HepG2 (cell line): ENCODE measurements at regions not wholly inside any gene's neighbourhood (a gene's known extent, or its start where the extent isn't known, plus 50 kb on each side); places are given as distances from the start of the nearest gene placed in this dataset.

ENCODE experiments used
- ARHGAP35 ChIP-seq: sonication (generic); formaldehyde crosslinking; IDR thresholded peaks from 2 replicates; pipeline ENCODE4 v1.9.0; 2022; ENCODE audit warnings: mild to moderate bottlenecking, inconsistent platforms, moderate library complexity, missing genetic modification reagents, borderline replicate concordance
- ARNT2 ChIP-seq: sonication (generic); formaldehyde crosslinking; IDR thresholded peaks from 2 replicates; pipeline ENCODE4 v1.8.0; 2022; ENCODE audit warnings: mild to moderate bottlenecking, low read depth, missing genetic modification reagents, moderate library complexity
- FOXA3 ChIP-seq: IDR thresholded peaks from 2 replicates; pipeline ENCODE4 v1.6.1; 2016; ENCODE audit warnings: missing genetic modification reagents, missing compliant biosample characterization
- HDAC6 ChIP-seq: fragments of 200-600 bp; sonication (generic); IDR thresholded peaks from 2 replicates; pipeline ENCODE4 v1.7.0; 2017; ENCODE audit warnings: mild to moderate bottlenecking, antibody characterized with exemption, low read length, low read depth
- JDP2 ChIP-seq: sonication (generic); formaldehyde crosslinking; IDR thresholded peaks from 2 replicates; pipeline ENCODE4 v1.8.1; 2022; ENCODE audit warnings: missing genetic modification reagents, borderline replicate concordance
- KLF9 ChIP-seq: IDR thresholded peaks from 2 replicates; pipeline ENCODE4 v1.6.1; 2016; ENCODE audit warnings: low read depth
- MEIS2 ChIP-seq: sonication (generic); formaldehyde crosslinking; IDR thresholded peaks from 2 replicates; pipeline ENCODE4 v1.9.0; 2021; ENCODE audit warnings: mild to moderate bottlenecking, missing genetic modification reagents
- MIER2 ChIP-seq: IDR thresholded peaks from 2 replicates; pipeline ENCODE4 v1.6.1; 2016; ENCODE audit warnings: missing biosample characterization, missing genetic modification reagents
- NCOA2 ChIP-seq: sonication (generic); formaldehyde crosslinking; IDR thresholded peaks from 2 replicates; pipeline ENCODE4 v1.8.0; 2022; ENCODE audit warnings: inconsistent platforms
- ONECUT2 ChIP-seq: sonication (generic); formaldehyde crosslinking; IDR thresholded peaks from 2 replicates; pipeline ENCODE4 v1.4.0; 2020; ENCODE audit warnings: missing genetic modification reagents
- PLRG1 ChIP-seq: fragments of 450-650 bp; conservative IDR thresholded peaks from 2 replicates; pipeline ENCODE4 v1.6.1; 2016
- RBAK ChIP-seq: sonication (generic); formaldehyde crosslinking; IDR thresholded peaks from 2 replicates; pipeline ENCODE4 v1.5.1; 2020; ENCODE audit warnings: mild to moderate bottlenecking, missing genetic modification reagents
- SATB2 ChIP-seq: sonication (generic); formaldehyde crosslinking; IDR thresholded peaks from 2 replicates; pipeline ENCODE4 v1.5.0; 2020; ENCODE audit warnings: missing genetic modification reagents
- SRSF4 ChIP-seq: fragments of 200-400 bp; formaldehyde crosslinking; IDR thresholded peaks from one replicate; pipeline ENCODE4 v1.6.1; 2018; ENCODE audit warnings: mild to moderate bottlenecking, low read depth, low read length, moderate library complexity; ENCODE audit not compliant: poor library complexity, severe bottlenecking
- STAG1 ChIP-seq: sonication (generic); formaldehyde crosslinking; IDR thresholded peaks from 2 replicates; pipeline ENCODE4 v1.4.0; 2020; ENCODE audit warnings: missing genetic modification reagents
- TBX2 ChIP-seq: sonication (generic); formaldehyde crosslinking; IDR thresholded peaks from 2 replicates; pipeline ENCODE4 v1.5.0; 2020; ENCODE audit warnings: missing genetic modification reagents, mild to moderate bottlenecking, borderline replicate concordance
- ZFP90 ChIP-seq: sonication (generic); formaldehyde crosslinking; IDR thresholded peaks from 2 replicates; pipeline ENCODE4 v1.8.0; 2022; ENCODE audit warnings: missing genetic modification reagents, mild to moderate bottlenecking, inconsistent platforms, borderline replicate concordance
- ZNF253 ChIP-seq: sonication (generic); formaldehyde crosslinking; IDR thresholded peaks from 2 replicates; pipeline ENCODE4 v1.8.0; 2022; ENCODE audit warnings: mild to moderate bottlenecking, missing genetic modification reagents, borderline replicate concordance
- ZNF546 ChIP-seq: sonication (generic); formaldehyde crosslinking; conservative IDR thresholded peaks from 2 replicates; pipeline ENCODE4 v1.8.1; 2023; ENCODE audit warnings: mild to moderate bottlenecking, missing genetic modification reagents
- ZNF607 ChIP-seq: sonication (generic); formaldehyde crosslinking; IDR thresholded peaks from 2 replicates; pipeline ENCODE4 v1.5.1; 2020; ENCODE audit warnings: missing genetic modification reagents, mild to moderate bottlenecking, borderline replicate concordance
- ZNF720 ChIP-seq: sonication (generic); formaldehyde crosslinking; IDR thresholded peaks from 2 replicates; pipeline ENCODE4 v1.4.0; 2020; ENCODE audit warnings: missing genetic modification reagents
- ZNF777 ChIP-seq: sonication (generic); formaldehyde crosslinking; IDR thresholded peaks from 2 replicates; pipeline ENCODE4 v1.4.0; 2020; ENCODE audit warnings: missing genetic modification reagents
- ZNF780A ChIP-seq: sonication (generic); formaldehyde crosslinking; IDR thresholded peaks from 2 replicates; pipeline ENCODE4 v1.8.0; 2022; ENCODE audit warnings: mild to moderate bottlenecking, missing genetic modification reagents, moderate library complexity
- ZNF891 ChIP-seq: sonication (generic); formaldehyde crosslinking; IDR thresholded peaks from 2 replicates; pipeline ENCODE4 v1.5.0; 2020; ENCODE audit warnings: mild to moderate bottlenecking, missing genetic modification reagents
- TF ChIP-seq, protein P1 (sequence below): sonication (generic); formaldehyde crosslinking; IDR thresholded peaks from 2 replicates; pipeline ENCODE4 v1.4.0; 2020; ENCODE audit warnings: mild to moderate bottlenecking, missing genetic modification reagents
- TF ChIP-seq, protein P2 (sequence below): sonication (generic); formaldehyde crosslinking; IDR thresholded peaks from 2 replicates; pipeline ENCODE4 v1.5.0; 2020; ENCODE audit warnings: missing genetic modification reagents, mild to moderate bottlenecking, borderline replicate concordance
- TF ChIP-seq, protein P3 (sequence below): sonication (generic); formaldehyde crosslinking; IDR thresholded peaks from 2 replicates; pipeline ENCODE4 v1.9.0; 2021; ENCODE audit warnings: missing genetic modification reagents, borderline replicate concordance
- TF ChIP-seq, protein P4 (sequence below): sonication (generic); formaldehyde crosslinking; IDR thresholded peaks from 2 replicates; pipeline ENCODE4 v1.5.0; 2020; ENCODE audit warnings: missing genetic modification reagents
- TF ChIP-seq, protein P5 (sequence below): IDR thresholded peaks from 2 replicates; pipeline ENCODE4 v1.6.1; 2016; ENCODE audit warnings: control low read depth

DNA sequence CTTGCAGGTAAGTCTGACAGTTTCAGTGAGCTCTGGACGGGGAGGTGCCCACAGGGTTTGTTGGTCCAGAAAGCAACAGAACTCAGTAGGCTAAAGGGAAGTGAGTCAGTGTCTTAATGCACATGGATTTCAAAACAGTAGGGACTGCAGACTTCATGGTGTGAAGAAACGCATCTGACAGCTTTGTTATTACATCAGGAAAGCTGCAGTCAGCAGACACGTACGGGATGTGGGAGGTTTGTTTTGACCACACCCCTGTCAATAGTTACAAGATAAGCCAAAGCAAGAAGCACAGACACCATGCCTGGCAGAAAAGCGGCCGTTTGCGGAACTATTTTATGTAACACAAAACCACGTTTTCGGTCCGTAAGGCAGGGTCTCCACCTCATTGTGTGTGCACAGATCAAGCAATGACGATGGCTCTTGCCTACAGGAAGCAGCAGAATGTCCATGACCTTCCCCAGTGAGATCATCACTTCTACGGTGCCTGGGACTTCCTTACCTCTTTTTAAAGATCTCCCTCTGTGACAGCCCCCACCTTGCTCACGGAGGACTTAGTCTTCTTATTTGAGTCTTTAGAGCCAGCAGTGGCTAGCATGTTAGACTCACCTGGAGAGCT is 58.2 kb upstream of the FTH1 start (continued):
- TF ChIP-seq SATB2 (CRISPR knock-in tag) (no peak), MIER2 (0 out of 2 replicates have a peak, but pooled peaks have one; percentile 10), MEIS2 (peak; percentile 74; the same call in 1 of the 2 replicates), JDP2 (no peak), SRSF4 (no peak), ONECUT2 (CRISPR knock-in tag) (no peak), ZNF780A (no peak), ZFP90 (CRISPR knock-in tag) (no peak), ZNF720 (CRISPR knock-in tag) (no peak), RBAK (CRISPR knock-in tag) (no peak), FOXA3 (CRISPR knock-in tag) (peak; percentile 79), TBX2 (CRISPR knock-in tag) (peak; percentile 91), PLRG1 (no peak), KLF9 (CRISPR knock-in tag) (0 out of 2 replicates have a peak, but pooled peaks have one; percentile 76), ZNF546 (CRISPR knock-in tag) (no peak), ZNF607 (CRISPR knock-in tag) (no peak; the same call in 1 of the 2 replicates), ZNF777 (CRISPR knock-in tag) (0 out of 2 replicates have a peak, but pooled peaks have one; percentile 24), ZNF891 (CRISPR knock-in tag) (no peak), NCOA2 (CRISPR knock-in tag) (no peak; the same call in 1 of the 2 replicates), HDAC6 (no peak), ZNF253 (CRISPR knock-in tag) (no peak), STAG1 (CRISPR knock-in tag) (no peak), ARNT2 (CRISPR knock-in tag) (no peak), ARHGAP35 (CRISPR knock-in tag) (no peak)
- TF ChIP-seq, protein P1, sequence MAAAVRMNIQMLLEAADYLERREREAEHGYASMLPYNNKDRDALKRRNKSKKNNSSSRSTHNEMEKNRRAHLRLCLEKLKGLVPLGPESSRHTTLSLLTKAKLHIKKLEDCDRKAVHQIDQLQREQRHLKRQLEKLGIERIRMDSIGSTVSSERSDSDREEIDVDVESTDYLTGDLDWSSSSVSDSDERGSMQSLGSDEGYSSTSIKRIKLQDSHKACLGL (CRISPR knock-in tag) = no peak
- TF ChIP-seq, protein P2, sequence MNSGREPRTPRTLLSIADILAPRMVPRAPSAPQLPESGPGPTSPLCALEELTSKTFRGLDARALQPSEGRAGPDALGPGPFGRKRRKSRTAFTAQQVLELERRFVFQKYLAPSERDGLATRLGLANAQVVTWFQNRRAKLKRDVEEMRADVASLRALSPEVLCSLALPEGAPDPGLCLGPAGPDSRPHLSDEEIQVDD = no peak
- TF ChIP-seq, protein P3, sequence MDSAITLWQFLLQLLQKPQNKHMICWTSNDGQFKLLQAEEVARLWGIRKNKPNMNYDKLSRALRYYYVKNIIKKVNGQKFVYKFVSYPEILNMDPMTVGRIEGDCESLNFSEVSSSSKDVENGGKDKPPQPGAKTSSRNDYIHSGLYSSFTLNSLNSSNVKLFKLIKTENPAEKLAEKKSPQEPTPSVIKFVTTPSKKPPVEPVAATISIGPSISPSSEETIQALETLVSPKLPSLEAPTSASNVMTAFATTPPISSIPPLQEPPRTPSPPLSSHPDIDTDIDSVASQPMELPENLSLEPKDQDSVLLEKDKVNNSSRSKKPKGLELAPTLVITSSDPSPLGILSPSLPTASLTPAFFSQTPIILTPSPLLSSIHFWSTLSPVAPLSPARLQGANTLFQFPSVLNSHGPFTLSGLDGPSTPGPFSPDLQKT (CRISPR knock-in tag) = no peak
- TF ChIP-seq, protein P4, sequence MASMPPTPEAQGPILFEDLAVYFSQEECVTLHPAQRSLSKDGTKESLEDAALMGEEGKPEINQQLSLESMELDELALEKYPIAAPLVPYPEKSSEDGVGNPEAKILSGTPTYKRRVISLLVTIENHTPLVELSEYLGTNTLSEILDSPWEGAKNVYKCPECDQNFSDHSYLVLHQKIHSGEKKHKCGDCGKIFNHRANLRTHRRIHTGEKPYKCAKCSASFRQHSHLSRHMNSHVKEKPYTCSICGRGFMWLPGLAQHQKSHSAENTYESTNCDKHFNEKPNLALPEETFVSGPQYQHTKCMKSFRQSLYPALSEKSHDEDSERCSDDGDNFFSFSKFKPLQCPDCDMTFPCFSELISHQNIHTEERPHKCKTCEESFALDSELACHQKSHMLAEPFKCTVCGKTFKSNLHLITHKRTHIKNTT (CRISPR knock-in tag) = no peak
- TF ChIP-seq, protein P5, sequence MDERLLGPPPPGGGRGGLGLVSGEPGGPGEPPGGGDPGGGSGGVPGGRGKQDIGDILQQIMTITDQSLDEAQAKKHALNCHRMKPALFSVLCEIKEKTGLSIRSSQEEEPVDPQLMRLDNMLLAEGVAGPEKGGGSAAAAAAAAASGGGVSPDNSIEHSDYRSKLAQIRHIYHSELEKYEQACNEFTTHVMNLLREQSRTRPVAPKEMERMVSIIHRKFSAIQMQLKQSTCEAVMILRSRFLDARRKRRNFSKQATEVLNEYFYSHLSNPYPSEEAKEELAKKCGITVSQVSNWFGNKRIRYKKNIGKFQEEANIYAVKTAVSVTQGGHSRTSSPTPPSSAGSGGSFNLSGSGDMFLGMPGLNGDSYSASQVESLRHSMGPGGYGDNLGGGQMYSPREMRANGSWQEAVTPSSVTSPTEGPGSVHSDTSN (CRISPR knock-in tag) = no peak
